HG03139 (cell line): ENCODE measurements at regions not wholly inside any gene's neighbourhood (a gene's known extent, or its start where the extent isn't known, plus 50 kb on each side); places are given as distances from the start of the nearest gene placed in this dataset.

Experiments
- ATAC-seq: cut with Tn5 transposase; IDR thresholded peaks from one replicate; pipeline ENCODE4 v1.9.1; 2021; ENCODE audit not compliant: unreplicated experiment

- ATAC-seq, result no peak
Observed at GRCh38 chr18:72601944-72602343, 57.8 kb upstream of the CBLN2 start.

- ATAC-seq, result no peak
Observed at GRCh38 chr18:72601481-72601880, 57.3 kb upstream of the CBLN2 start.
